ENCODE measurements at regions not wholly inside any gene's neighbourhood (a gene's known extent, or its start where the extent isn't known, plus 50 kb on each side); places are given as distances from the start of the nearest gene placed in this dataset.

GRCh38 chr2:180061085-180061484 lies 54.0 kb upstream of the CWC22 start:
- no peak for DNase-seq (ENCODE audit: low spot score)

GRCh38 chr2:180058993-180059392 lies 51.9 kb upstream of the CWC22 start:
- DNase-seq (ENCODE audit: low spot score), result no peak

GRCh38 chr2:180057706-180058412 lies 50.8 kb upstream of the CWC22 start:
- DNase-seq (ENCODE audit: low spot score), result no peak

Data from RKO (cell line).